Adrenal gland (tissue), 5 donors: ENCODE measurements at regions not wholly inside any gene's neighbourhood (a gene's known extent, or its start where the extent isn't known, plus 50 kb on each side); places are given as distances from the start of the nearest gene placed in this dataset.

Experiments used
- POLR2A ChIP-seq, 2 donors: fragments of 450-650 bp; IDR thresholded peaks; one replicate each; pipeline ENCODE4 v1.6.1; 2017; ENCODE audit warnings: antibody characterized with exemption in 2 of 2, mild to moderate bottlenecking in 2 of 2, moderate library complexity in 1 of 2
- TF ChIP-seq, protein P1 (sequence below), 6 experiments: fragments of 450-650 bp in 4 of 6; fragments of 200-600 bp in 2 of 6; sonication (generic) in 1 of 6; IDR thresholded peaks; 1 replicate in 5 of 6; 2 replicates in 1 of 6; pipeline versions ENCODE4 v1.5.1 to v1.8.0; 2016 to 2021; ENCODE audit warnings: antibody characterized with exemption in 6 of 6, mild to moderate bottlenecking in 2 of 6, moderate library complexity in 1 of 6
- donor health status: DM: no; HTN: no; CAD: no.

DNA sequence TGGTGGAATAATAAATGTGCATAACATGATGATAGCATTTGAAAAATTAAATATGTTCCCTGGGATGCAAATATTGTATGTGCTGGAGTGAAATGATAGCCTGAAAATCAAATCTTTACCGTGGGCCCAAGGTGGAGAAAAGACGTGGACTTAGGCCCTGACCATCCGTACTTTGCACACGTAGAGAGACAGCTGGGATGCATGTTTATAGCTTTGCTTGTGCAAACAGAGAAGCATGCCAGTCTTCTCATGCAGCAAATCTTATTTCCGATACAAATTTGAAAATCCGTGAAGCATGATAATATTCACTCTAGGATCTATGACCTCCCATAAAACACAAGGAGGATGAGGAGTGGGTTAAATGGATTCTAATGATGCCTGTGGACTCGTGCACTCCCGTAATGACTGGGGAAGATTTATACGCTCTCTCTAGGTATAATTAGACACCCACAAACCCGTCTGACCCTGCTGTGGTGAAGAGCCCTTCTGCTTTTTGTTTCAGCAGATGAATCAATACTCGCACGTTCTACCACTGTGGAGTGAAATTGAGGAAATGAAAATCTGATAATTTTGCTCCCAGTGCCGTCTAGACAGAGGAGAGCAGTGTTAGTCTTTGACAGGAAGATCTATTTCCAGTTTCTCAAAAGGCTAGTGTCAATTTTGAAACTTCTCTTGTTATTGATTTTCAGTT lies 810.3 kb upstream of the SALL3 start:
- no peak for TF ChIP-seq POLR2A (IDR thresholded peaks at IDR 0.05)
- TF ChIP-seq, protein P1, sequence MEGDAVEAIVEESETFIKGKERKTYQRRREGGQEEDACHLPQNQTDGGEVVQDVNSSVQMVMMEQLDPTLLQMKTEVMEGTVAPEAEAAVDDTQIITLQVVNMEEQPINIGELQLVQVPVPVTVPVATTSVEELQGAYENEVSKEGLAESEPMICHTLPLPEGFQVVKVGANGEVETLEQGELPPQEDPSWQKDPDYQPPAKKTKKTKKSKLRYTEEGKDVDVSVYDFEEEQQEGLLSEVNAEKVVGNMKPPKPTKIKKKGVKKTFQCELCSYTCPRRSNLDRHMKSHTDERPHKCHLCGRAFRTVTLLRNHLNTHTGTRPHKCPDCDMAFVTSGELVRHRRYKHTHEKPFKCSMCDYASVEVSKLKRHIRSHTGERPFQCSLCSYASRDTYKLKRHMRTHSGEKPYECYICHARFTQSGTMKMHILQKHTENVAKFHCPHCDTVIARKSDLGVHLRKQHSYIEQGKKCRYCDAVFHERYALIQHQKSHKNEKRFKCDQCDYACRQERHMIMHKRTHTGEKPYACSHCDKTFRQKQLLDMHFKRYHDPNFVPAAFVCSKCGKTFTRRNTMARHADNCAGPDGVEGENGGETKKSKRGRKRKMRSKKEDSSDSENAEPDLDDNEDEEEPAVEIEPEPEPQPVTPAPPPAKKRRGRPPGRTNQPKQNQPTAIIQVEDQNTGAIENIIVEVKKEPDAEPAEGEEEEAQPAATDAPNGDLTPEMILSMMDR (IDR thresholded peaks at IDR 0.05) = no peak
